ENCODE measurements at regions not wholly inside any gene's neighbourhood (a gene's known extent, or its start where the extent isn't known, plus 50 kb on each side); places are given as distances from the start of the nearest gene placed in this dataset.
"Not testable (repeated sequence)": the region's sequence is repeated elsewhere in the genome, so short reads cannot be mapped to it uniquely, and the experiment has no call there.

- Histone ChIP-seq H3K4me1 (replicated peaks in 1 of 2; ENCODE audit: control insufficient read depth in 2 of 2, insufficient read depth in 2 of 2, low read length in 2 of 2) (no peaks in the 10 kb centered on the region), H3K9me1 (ENCODE audit: control insufficient read depth, insufficient read depth, low read length) (no peaks in the 10 kb centered on the region), H4K20me1 (replicated peaks; ENCODE audit: control insufficient read depth, insufficient read depth, low read length) (no peaks in the 10 kb centered on the region; the same call in 1 of the 2 replicates), H3K4me2 (ENCODE audit: insufficient read depth, low read length) (no peak overlapping the region), H3K27ac (ENCODE audit: extremely low read depth, low read depth, low read length) (no peak overlapping the region), H3K9ac (ENCODE audit: insufficient read depth in 1 of 2, low read depth in 2 of 2, low read length in 2 of 2) (no peak overlapping the region), H3K79me2 (ENCODE audit: control insufficient read depth, insufficient read depth, low read length) (no peaks in the 10 kb centered on the region), H3K4me3 (no peak overlapping the region), H3K9me3 (replicated peaks; ENCODE audit: control insufficient read depth, insufficient read depth, low read depth, low read length) (no peaks in the 10 kb centered on the region), H3K36me3 (ENCODE audit: control insufficient read depth, insufficient read depth, low read length) (no peaks in the 10 kb centered on the region), H3K27me3 (ENCODE audit: control insufficient read depth in 2 of 2, insufficient read depth in 2 of 2, low read length in 2 of 2) (peaks cover 17 to 22% of the 10 kb centered on the region in 2 experiments), H2AFZ (ENCODE audit: low read depth, low read length) (no peak overlapping the region)
- TF ChIP-seq, protein P1, sequence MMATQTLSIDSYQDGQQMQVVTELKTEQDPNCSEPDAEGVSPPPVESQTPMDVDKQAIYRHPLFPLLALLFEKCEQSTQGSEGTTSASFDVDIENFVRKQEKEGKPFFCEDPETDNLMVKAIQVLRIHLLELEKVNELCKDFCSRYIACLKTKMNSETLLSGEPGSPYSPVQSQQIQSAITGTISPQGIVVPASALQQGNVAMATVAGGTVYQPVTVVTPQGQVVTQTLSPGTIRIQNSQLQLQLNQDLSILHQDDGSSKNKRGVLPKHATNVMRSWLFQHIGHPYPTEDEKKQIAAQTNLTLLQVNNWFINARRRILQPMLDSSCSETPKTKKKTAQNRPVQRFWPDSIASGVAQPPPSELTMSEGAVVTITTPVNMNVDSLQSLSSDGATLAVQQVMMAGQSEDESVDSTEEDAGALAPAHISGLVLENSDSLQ (IDR thresholded peaks at IDR 0.05), result peak; percentile 55; the same call in 1 of the 2 replicates
- no peak for TF ChIP-seq PURB (CRISPR knock-in tag; IDR thresholded peaks at IDR 0.05; ENCODE audit: low read depth)
- no peak for TF ChIP-seq MCM2 (IDR thresholded peaks at IDR 0.05; ENCODE audit: low read depth)
- no peak for TF ChIP-seq HMG20B (CRISPR knock-in tag; IDR thresholded peaks at IDR 0.05)
- intact Hi-C loops (cut with micrococcal nuclease), result no loop called here
- BruUV-seq (replicated peaks), result no TSS peak
- DNase-seq (ENCODE audit: extremely low read depth in 1 of 4, low spot score in 3 of 4), result no peak
- ChIA-PET POLR2A (interaction anchor here (0.9 kb wide), 1 partner anchor 10 kb away, joined by 3 read pairs; no protein-coding TSS in a partner anchor), CTCF (ENCODE audit: low intra/inter-chr PET ratio) (no interaction called here)
- no peak for ATAC-seq
- FAIRE-seq, result no peak
- in situ Hi-C loops (cut with MboI), result no loop called here
- under 1% methylated on average over 13 of the region's 13 CpGs for WGBS (ENCODE audit: insufficient coverage, low coverage, missing lambda C conversion rate)
Observed at GRCh38 chr7:131764143-131764775, 207.8 kb upstream of the PODXL start.

GRCh38 chr7:131762753-131763152 lies 206.3 kb upstream of the PODXL start:
- in situ Hi-C loops (cut with MboI), result no loop called here
- DNase-seq (ENCODE audit: extremely low read depth in 1 of 4, low spot score in 3 of 4), result no peak

DNA sequence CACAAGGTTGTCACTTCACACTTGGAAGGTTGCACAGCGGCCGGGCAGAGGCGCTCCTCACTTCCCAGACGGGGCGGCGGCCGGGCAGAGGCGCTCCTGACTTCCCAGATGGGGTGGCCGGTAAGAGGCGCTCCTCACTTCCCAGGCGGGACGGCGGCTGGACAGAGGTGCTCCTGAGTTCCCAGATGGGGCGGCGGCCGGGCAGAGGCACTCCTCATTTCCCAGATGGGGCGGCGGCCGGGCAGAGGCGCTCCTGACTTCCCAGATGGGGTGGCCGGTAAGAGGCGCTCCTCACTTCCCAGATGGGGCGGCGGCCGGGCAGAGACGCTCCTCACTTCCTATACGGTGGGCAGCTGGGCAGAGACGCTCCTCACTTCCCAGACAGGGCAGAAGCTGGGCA lies 199.4 kb upstream of the PODXL start:
- H3K9ac ChIP-seq (ENCODE audit: insufficient read depth in 1 of 2, low read depth in 2 of 2, low read length in 2 of 2); H3K9me3 ChIP-seq (replicated peaks; ENCODE audit: control insufficient read depth, insufficient read depth, low read depth, low read length); H3K27ac ChIP-seq (ENCODE audit: extremely low read depth, low read depth, low read length); POLR2A ChIA-PET; in situ Hi-C loops (cut with MboI); H4K20me1 ChIP-seq (replicated peaks; ENCODE audit: control insufficient read depth, insufficient read depth, low read length); BruUV-seq (replicated peaks); FAIRE-seq; intact Hi-C loops (cut with micrococcal nuclease); H3K4me3 ChIP-seq; H3K79me2 ChIP-seq (ENCODE audit: control insufficient read depth, insufficient read depth, low read length); H2AFZ ChIP-seq (ENCODE audit: low read depth, low read length); H3K4me1 ChIP-seq (replicated peaks in 1 of 2; ENCODE audit: control insufficient read depth in 2 of 2, insufficient read depth in 2 of 2, low read length in 2 of 2); ATAC-seq; DNase-seq (ENCODE audit: extremely low read depth in 1 of 4, low spot score in 3 of 4); H3K36me3 ChIP-seq (ENCODE audit: control insufficient read depth, insufficient read depth, low read length); H3K9me1 ChIP-seq (ENCODE audit: control insufficient read depth, insufficient read depth, low read length); H3K4me2 ChIP-seq (ENCODE audit: insufficient read depth, low read length): not testable (repeated sequence)
- WGBS (ENCODE audit: insufficient coverage, low coverage, missing lambda C conversion rate), result 5% methylated on average over 17 of the region's 28 CpGs
- peaks cover 0 to 28% of the 10 kb centered on the region in 2 experiments; a peak in 4 of 5 replicates for H3K27me3 ChIP-seq (ENCODE audit: control insufficient read depth in 2 of 2, insufficient read depth in 2 of 2, low read length in 2 of 2)
- CTCF ChIA-PET (ENCODE audit: low intra/inter-chr PET ratio), result interaction anchor here (0.6 to 0.7 kb wide), 3 partner anchors 154 to 837 kb away, joined by 3 to 5 read pairs (median 5); no protein-coding TSS in a partner anchor

More at GRCh38 chr7:131762753-131763152, 206.3 kb upstream of the PODXL start:
- Histone ChIP-seq H3K4me1 (replicated peaks in 1 of 2; ENCODE audit: control insufficient read depth in 2 of 2, insufficient read depth in 2 of 2, low read length in 2 of 2) (no peaks in the 10 kb centered on the region), H2AFZ (ENCODE audit: low read depth, low read length) (no peak overlapping the region), H3K4me3 (no peak overlapping the region), H3K9me1 (ENCODE audit: control insufficient read depth, insufficient read depth, low read length) (no peaks in the 10 kb centered on the region), H3K36me3 (ENCODE audit: control insufficient read depth, insufficient read depth, low read length) (no peaks in the 10 kb centered on the region), H3K9me3 (replicated peaks; ENCODE audit: control insufficient read depth, insufficient read depth, low read depth, low read length) (no peaks in the 10 kb centered on the region), H3K27me3 (ENCODE audit: control insufficient read depth in 2 of 2, insufficient read depth in 2 of 2, low read length in 2 of 2) (peaks cover 16 to 22% of the 10 kb centered on the region in 2 experiments), H4K20me1 (replicated peaks; ENCODE audit: control insufficient read depth, insufficient read depth, low read length) (no peaks in the 10 kb centered on the region; the same call in 1 of the 2 replicates), H3K79me2 (ENCODE audit: control insufficient read depth, insufficient read depth, low read length) (no peaks in the 10 kb centered on the region), H3K4me2 (ENCODE audit: insufficient read depth, low read length) (no peak overlapping the region), H3K9ac (ENCODE audit: insufficient read depth in 1 of 2, low read depth in 2 of 2, low read length in 2 of 2) (no peak overlapping the region), H3K27ac (ENCODE audit: extremely low read depth, low read depth, low read length) (no peak overlapping the region)
- WGBS (ENCODE audit: insufficient coverage, low coverage, missing lambda C conversion rate), result 2% methylated on average over 2 of the region's 2 CpGs
- intact Hi-C loops (cut with micrococcal nuclease), result no loop called here
- no peak for ATAC-seq
- no TSS peak for BruUV-seq (replicated peaks)
- ChIA-PET POLR2A (no interaction called here), CTCF (ENCODE audit: low intra/inter-chr PET ratio) (no interaction called here)
- TF ChIP-seq NUFIP1 (IDR thresholded peaks at IDR 0.05; ENCODE audit: partially characterized antibody), result no peak
- no peak for TF ChIP-seq FOXA1 (IDR thresholded peaks at IDR 0.05; ENCODE audit: borderline replicate concordance)
- no peak for TF ChIP-seq MCM7 (IDR thresholded peaks at IDR 0.05)
- no peak for TF ChIP-seq WHSC1 (IDR thresholded peaks at IDR 0.05; ENCODE audit: low read length)
- no peak for TF ChIP-seq HDAC2 (IDR thresholded peaks at IDR 0.05)
- peak; percentile 91 for TF ChIP-seq RBM25 (IDR thresholded peaks at IDR 0.05; ENCODE audit: low read depth, low read length, severe bottlenecking)
- TF ChIP-seq NONO (IDR thresholded peaks at IDR 0.05; ENCODE audit: low read depth in 2 of 2, low read length in 1 of 2), result no peak
- no peak for TF ChIP-seq RFX7 (CRISPR knock-in tag; IDR thresholded peaks at IDR 0.05)
- no peak for FAIRE-seq
